ENCODE measurements at regions not wholly inside any gene's neighbourhood (a gene's known extent, or its start where the extent isn't known, plus 50 kb on each side); places are given as distances from the start of the nearest gene placed in this dataset.

GRCh38 chr18:72991379-72991778 is 123.6 kb upstream of the NETO1 start:
- TF ChIP-seq CTCF (IDR thresholded peaks at IDR 0.05): no peak
- no peak for TF ChIP-seq POLR2A (IDR thresholded peaks at IDR 0.05)
